ENCODE measurements at regions not wholly inside any gene's neighbourhood (a gene's known extent, or its start where the extent isn't known, plus 50 kb on each side); places are given as distances from the start of the nearest gene placed in this dataset.

DNA sequence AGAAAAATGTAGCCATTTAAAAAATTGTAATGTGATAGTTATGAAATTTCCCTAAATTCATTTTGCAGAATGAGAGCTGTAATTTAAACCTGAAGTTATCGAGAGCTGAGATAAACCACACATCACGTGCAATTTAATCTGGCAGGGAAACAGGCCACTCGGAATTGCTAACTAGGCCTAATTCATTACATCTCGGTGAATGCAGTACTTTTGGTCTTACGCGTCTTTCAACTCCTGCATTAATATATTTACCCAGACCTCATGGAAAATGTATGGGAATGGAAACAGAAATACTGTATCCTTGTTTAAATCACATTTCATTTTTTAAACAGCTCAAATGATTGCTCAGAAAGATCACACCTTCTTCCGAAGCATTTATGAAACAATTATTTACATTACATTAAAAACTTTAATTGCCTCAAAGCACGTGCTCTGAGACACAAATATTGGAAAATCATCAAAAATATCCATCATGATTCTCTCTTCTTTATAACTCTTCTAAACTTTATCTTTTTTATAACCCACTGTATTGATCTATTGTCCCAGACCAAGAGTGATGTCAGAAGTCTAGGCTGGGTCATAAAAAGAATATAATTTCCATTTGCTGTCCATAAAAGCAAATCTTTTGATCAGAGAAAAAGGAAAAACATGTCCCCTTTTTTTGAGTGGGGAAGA is 111.7 kb upstream of the MYL2 start:
- TF ChIP-seq, protein P1, sequence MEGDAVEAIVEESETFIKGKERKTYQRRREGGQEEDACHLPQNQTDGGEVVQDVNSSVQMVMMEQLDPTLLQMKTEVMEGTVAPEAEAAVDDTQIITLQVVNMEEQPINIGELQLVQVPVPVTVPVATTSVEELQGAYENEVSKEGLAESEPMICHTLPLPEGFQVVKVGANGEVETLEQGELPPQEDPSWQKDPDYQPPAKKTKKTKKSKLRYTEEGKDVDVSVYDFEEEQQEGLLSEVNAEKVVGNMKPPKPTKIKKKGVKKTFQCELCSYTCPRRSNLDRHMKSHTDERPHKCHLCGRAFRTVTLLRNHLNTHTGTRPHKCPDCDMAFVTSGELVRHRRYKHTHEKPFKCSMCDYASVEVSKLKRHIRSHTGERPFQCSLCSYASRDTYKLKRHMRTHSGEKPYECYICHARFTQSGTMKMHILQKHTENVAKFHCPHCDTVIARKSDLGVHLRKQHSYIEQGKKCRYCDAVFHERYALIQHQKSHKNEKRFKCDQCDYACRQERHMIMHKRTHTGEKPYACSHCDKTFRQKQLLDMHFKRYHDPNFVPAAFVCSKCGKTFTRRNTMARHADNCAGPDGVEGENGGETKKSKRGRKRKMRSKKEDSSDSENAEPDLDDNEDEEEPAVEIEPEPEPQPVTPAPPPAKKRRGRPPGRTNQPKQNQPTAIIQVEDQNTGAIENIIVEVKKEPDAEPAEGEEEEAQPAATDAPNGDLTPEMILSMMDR (IDR thresholded peaks at IDR 0.05; ENCODE audit: low read length): no peak
- no peak for TF ChIP-seq EZH2phosphoT487 (IDR thresholded peaks at IDR 0.05; ENCODE audit: low read length)
- TF ChIP-seq EZH2 (optimal IDR thresholded peaks at IDR 0.05; ENCODE audit: low read depth, low read length): no peak
- Histone ChIP-seq H4K20me1 (ENCODE audit: insufficient read depth, low read length) (no peaks in the 10 kb centered on the region), H3F3A (ENCODE audit: insufficient read depth, low read length) (no peaks in the 10 kb centered on the region), H3K27me3 (replicated peaks; ENCODE audit: insufficient read depth, low read length) (peaks cover 38% of the 10 kb centered on the region), H3K9ac (ENCODE audit: low read length) (no peak overlapping the region), H3K27ac (ENCODE audit: low read length) (no peak overlapping the region), H3K4me3 (ENCODE audit: low read length) (no peak overlapping the region), H2AFZ (ENCODE audit: low read length) (no peak overlapping the region), H3K9me2 (replicated peaks; ENCODE audit: insufficient read depth, low read length) (no peaks in the 10 kb centered on the region), H3K9me3 (replicated peaks; ENCODE audit: insufficient read depth, low read length) (no peaks in the 10 kb centered on the region), H3K4me2 (ENCODE audit: low read depth, low read length) (no peak overlapping the region), H3K4me1 (ENCODE audit: low read length) (no peaks in the 10 kb centered on the region), H3K36me3 (replicated peaks; ENCODE audit: insufficient read depth, low read length) (no peaks in the 10 kb centered on the region), H3K79me2 (ENCODE audit: low read length) (no peaks in the 10 kb centered on the region)
- DNase-seq: no peak

DNA sequence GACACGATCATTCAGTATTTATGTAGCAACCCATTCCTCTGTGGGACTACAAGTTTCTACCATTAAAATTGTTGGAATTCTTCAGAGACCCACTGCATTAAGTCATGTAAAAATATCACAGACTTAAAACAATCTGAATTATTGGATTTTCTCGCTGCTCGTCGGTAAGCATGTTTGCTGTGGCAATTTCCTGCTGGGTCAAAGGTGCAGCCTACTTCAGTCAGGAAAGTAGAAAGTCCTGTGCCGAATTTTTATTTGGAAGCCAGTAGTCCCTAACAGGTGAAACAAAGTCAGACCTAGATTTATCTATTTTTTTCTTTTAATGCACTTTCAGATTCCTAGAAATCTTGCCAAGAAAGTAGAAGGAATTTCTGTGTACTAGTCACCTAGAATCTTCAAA is 110.4 kb upstream of the MYL2 start:
- no peak overlapping the region for H3K9ac ChIP-seq (ENCODE audit: low read length)
- H4K20me1 ChIP-seq (ENCODE audit: insufficient read depth, low read length): no peaks in the 10 kb centered on the region
- no peak for DNase-seq
- no peak for TF ChIP-seq EZH2 (optimal IDR thresholded peaks at IDR 0.05; ENCODE audit: low read depth, low read length)
- TF ChIP-seq, protein P1 (IDR thresholded peaks at IDR 0.05; ENCODE audit: low read length): no peak
- no peak for TF ChIP-seq EZH2phosphoT487 (IDR thresholded peaks at IDR 0.05; ENCODE audit: low read length)
- H3K9me3 ChIP-seq (replicated peaks; ENCODE audit: insufficient read depth, low read length): no peaks in the 10 kb centered on the region
- H3K27ac ChIP-seq (ENCODE audit: low read length): no peak overlapping the region
- H3K4me2 ChIP-seq (ENCODE audit: low read depth, low read length): no peak overlapping the region
- H3K4me1 ChIP-seq (ENCODE audit: low read length): no peaks in the 10 kb centered on the region
- no peaks in the 10 kb centered on the region for H3K9me2 ChIP-seq (replicated peaks; ENCODE audit: insufficient read depth, low read length)
- no peaks in the 10 kb centered on the region for H3F3A ChIP-seq (ENCODE audit: insufficient read depth, low read length)
- no peak overlapping the region for H2AFZ ChIP-seq (ENCODE audit: low read length)
- no peaks in the 10 kb centered on the region for H3K79me2 ChIP-seq (ENCODE audit: low read length)
- H3K27me3 ChIP-seq (replicated peaks; ENCODE audit: insufficient read depth, low read length): peaks cover 35% of the 10 kb centered on the region
- no peak overlapping the region for H3K4me3 ChIP-seq (ENCODE audit: low read length)
- H3K36me3 ChIP-seq (replicated peaks; ENCODE audit: insufficient read depth, low read length): no peaks in the 10 kb centered on the region

DNA sequence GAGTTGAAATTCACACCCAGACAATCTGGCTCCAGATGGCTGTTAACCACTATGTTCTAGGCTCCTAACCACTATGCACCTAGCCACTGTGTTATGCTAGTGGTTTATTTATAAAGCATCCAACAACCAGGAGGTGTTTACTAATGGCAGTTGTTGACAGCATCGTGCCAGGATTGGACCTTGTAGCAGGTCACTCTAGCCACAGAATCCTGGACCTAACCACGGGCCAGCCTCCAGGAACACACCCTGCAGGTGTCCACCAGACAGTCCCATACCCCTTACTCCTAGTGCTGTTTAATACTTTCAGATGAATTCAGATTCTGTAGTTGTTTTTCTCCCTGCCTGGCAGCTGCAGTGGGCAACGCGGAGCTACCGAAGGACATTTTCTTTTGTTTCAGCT is 109.4 kb upstream of the MYL2 start:
- Histone ChIP-seq H3K9ac (ENCODE audit: low read length) (no peak overlapping the region), H3K79me2 (ENCODE audit: low read length) (no peaks in the 10 kb centered on the region), H4K20me1 (ENCODE audit: insufficient read depth, low read length) (no peaks in the 10 kb centered on the region), H3K4me1 (ENCODE audit: low read length) (no peaks in the 10 kb centered on the region), H3K27ac (ENCODE audit: low read length) (no peak overlapping the region), H3K27me3 (replicated peaks; ENCODE audit: insufficient read depth, low read length) (peaks cover 26% of the 10 kb centered on the region), H2AFZ (ENCODE audit: low read length) (no peak overlapping the region), H3K4me2 (ENCODE audit: low read depth, low read length) (no peak overlapping the region), H3K36me3 (replicated peaks; ENCODE audit: insufficient read depth, low read length) (no peaks in the 10 kb centered on the region), H3K9me3 (replicated peaks; ENCODE audit: insufficient read depth, low read length) (no peaks in the 10 kb centered on the region), H3K9me2 (replicated peaks; ENCODE audit: insufficient read depth, low read length) (no peaks in the 10 kb centered on the region), H3K4me3 (ENCODE audit: low read length) (no peak overlapping the region), H3F3A (ENCODE audit: insufficient read depth, low read length) (no peaks in the 10 kb centered on the region)
- no peak for TF ChIP-seq EZH2phosphoT487 (IDR thresholded peaks at IDR 0.05; ENCODE audit: low read length)
- TF ChIP-seq, protein P1 (IDR thresholded peaks at IDR 0.05; ENCODE audit: low read length): no peak
- no peak for TF ChIP-seq EZH2 (optimal IDR thresholded peaks at IDR 0.05; ENCODE audit: low read depth, low read length)
- no peak for DNase-seq

Data from MM.1S (cell line).